ENCODE measurements at regions not wholly inside any gene's neighbourhood (a gene's known extent, or its start where the extent isn't known, plus 50 kb on each side); places are given as distances from the start of the nearest gene placed in this dataset.

GRCh38 chr6:51495096-51495495, 592.3 kb downstream of the PKHD1 start:
- DNase-seq: no peak

- DNase-seq: no peak
Measured at GRCh38 chr6:51495610-51496396, 591.6 kb downstream of the PKHD1 start.

- DNase-seq: no peak
Measured at GRCh38 chr6:51502996-51503395, 584.4 kb downstream of the PKHD1 start.

- no peak for DNase-seq
Measured at GRCh38 chr6:51505434-51505833, 582.0 kb downstream of the PKHD1 start.

- no peak for DNase-seq
Measured at GRCh38 chr6:51509597-51509996, 577.8 kb downstream of the PKHD1 start.

GRCh38 chr6:51511081-51511480, 576.3 kb downstream of the PKHD1 start:
- no peak for DNase-seq

GRCh38 chr6:51513891-51514747, 573.3 kb downstream of the PKHD1 start:
- DNase-seq: no peak

GRCh38 chr6:51514748-51515402, 572.5 kb downstream of the PKHD1 start:
- DNase-seq: no peak

- DNase-seq: no peak
Measured at GRCh38 chr6:51526049-51526448, 561.4 kb downstream of the PKHD1 start.

- no peak for DNase-seq
Measured at GRCh38 chr6:51526922-51527321, 560.5 kb downstream of the PKHD1 start.

GRCh38 chr6:51528556-51528955, 558.9 kb downstream of the PKHD1 start:
- no peak for DNase-seq

- DNase-seq: no peak
Measured at GRCh38 chr6:51529240-51529639, 558.2 kb downstream of the PKHD1 start.

GRCh38 chr6:51531623-51532022, 555.8 kb downstream of the PKHD1 start:
- DNase-seq: no peak

GRCh38 chr6:51533962-51534361, 553.5 kb downstream of the PKHD1 start:
- DNase-seq: no peak

- DNase-seq: no peak
Measured at GRCh38 chr6:51535327-51535726, 552.1 kb downstream of the PKHD1 start.

- DNase-seq: no peak
Measured at GRCh38 chr6:51536728-51537127, 550.7 kb downstream of the PKHD1 start.

- DNase-seq: no peak
Measured at GRCh38 chr6:51541847-51542246, 545.6 kb downstream of the PKHD1 start.

- DNase-seq: no peak
Measured at GRCh38 chr6:51542475-51542874, 544.9 kb downstream of the PKHD1 start.

GRCh38 chr6:51550243-51550642, 537.2 kb downstream of the PKHD1 start:
- DNase-seq: no peak

GRCh38 chr6:51552435-51552834, 535.0 kb downstream of the PKHD1 start:
- no peak for DNase-seq

GRCh38 chr6:51553246-51554015, 534.0 kb downstream of the PKHD1 start:
- no peak for DNase-seq

- no peak for DNase-seq
Measured at GRCh38 chr6:51554029-51554428, 533.4 kb downstream of the PKHD1 start.

- no peak for DNase-seq
Measured at GRCh38 chr6:51559059-51559458, 528.4 kb downstream of the PKHD1 start.

Measured in CD4-positive, alpha-beta T cell treated with Interleukin-4 for 1 hour (primary cell).